Adrenal gland (tissue), 9 donors: ENCODE measurements at regions not wholly inside any gene's neighbourhood (a gene's known extent, or its start where the extent isn't known, plus 50 kb on each side); places are given as distances from the start of the nearest gene placed in this dataset.

ENCODE experiments used
- DNase-seq, 7 donors: peaks; one replicate each; pipeline ENCODE4 v3.0.0-alpha.2; 2019 to 2020
- H3K27ac ChIP-seq, 5 donors: fragments of 200-600 bp; sonication (generic) in 4 of 5; 1 replicate in 3 of 5; 2 replicates in 2 of 5; pipeline versions ENCODE4 v1.5.1 to v1.8.0; 2016 to 2020; ENCODE audit warnings: mild to moderate bottlenecking in 1 of 5
- H3K27me3 ChIP-seq: fragments of 200-600 bp; 2 replicates; pipeline ENCODE4 v1.8.0; 2021
- H3K36me3 ChIP-seq, 2 donors: fragments of 200-600 bp; replicated peaks in 1 of 2; 1 replicate in 1 of 2; 2 replicates in 1 of 2; pipeline versions ENCODE4 v1.5.1 to v1.8.0; 2018 to 2022
- H3K4me1 ChIP-seq, 2 donors: fragments of 200-600 bp; replicated peaks in 1 of 2; 1 replicate in 1 of 2; 2 replicates in 1 of 2; pipeline versions ENCODE4 v1.5.1 to v1.8.0; 2018 to 2021
- H3K4me3 ChIP-seq, 4 donors: fragments of 200-600 bp; sonication (generic) in 3 of 4; one replicate each; pipeline ENCODE4 v1.5.1; 2016 to 2018
- H3K9me3 ChIP-seq, 3 donors: fragments of 200-600 bp; sonication (generic) in 1 of 3; replicated peaks in 1 of 3; 1 replicate in 2 of 3; 2 replicates in 1 of 3; pipeline versions ENCODE4 v1.5.1 to v1.8.0; 2016 to 2021
- POLR2A ChIP-seq, 2 donors: fragments of 450-650 bp; IDR thresholded peaks; one replicate each; pipeline ENCODE4 v1.6.1; 2017; ENCODE audit warnings: antibody characterized with exemption in 2 of 2, mild to moderate bottlenecking in 2 of 2, moderate library complexity in 1 of 2
- WGBS, 4 donors: extraction: QIAGEN DNeasy Blood & Tissue Kit in 2 of 4; methylation state at CpG; one replicate each; pipeline versions ENCODE4 v1.1.5 to v1.1.7; 2013 to 2017; 5-methylcytosine and 5-hydroxymethylcytosine counted together
- intact Hi-C, 2 donors: fragments of 100-400 bp; cut with DNase I; formaldehyde crosslinking; loops; one replicate each; pipeline versions ENCODE4 v1.14.1 to v1.15.0; 2022 to 2023
- TF ChIP-seq, protein P1 (sequence below), 6 experiments: fragments of 450-650 bp in 4 of 6; fragments of 200-600 bp in 2 of 6; sonication (generic) in 1 of 6; IDR thresholded peaks; 1 replicate in 5 of 6; 2 replicates in 1 of 6; pipeline versions ENCODE4 v1.5.1 to v1.8.0; 2016 to 2021; ENCODE audit warnings: antibody characterized with exemption in 6 of 6, mild to moderate bottlenecking in 2 of 6, moderate library complexity in 1 of 6
- donor health status: healthy with polysubstance abuse.
- donor health status: Bipolar disorder and iron deficiency.
- donor health status: DM: yes; HTN: yes; CAD: no.
- donor health status: DM: no; HTN: no; CAD: no.
- donor health status: DM: no; HTN: no; CAD: no.

- Histone ChIP-seq H3K27me3 (no peaks in the 10 kb centered on the region), H3K36me3 (no peaks in the 10 kb centered on the region), H3K4me1 (no peaks in the 10 kb centered on the region), H3K4me3 (no peak overlapping the region), H3K27ac (no peak overlapping the region), H3K9me3 (no peaks in the 10 kb centered on the region)
- no peak for TF ChIP-seq POLR2A (IDR thresholded peaks at IDR 0.05)
- TF ChIP-seq, protein P1, sequence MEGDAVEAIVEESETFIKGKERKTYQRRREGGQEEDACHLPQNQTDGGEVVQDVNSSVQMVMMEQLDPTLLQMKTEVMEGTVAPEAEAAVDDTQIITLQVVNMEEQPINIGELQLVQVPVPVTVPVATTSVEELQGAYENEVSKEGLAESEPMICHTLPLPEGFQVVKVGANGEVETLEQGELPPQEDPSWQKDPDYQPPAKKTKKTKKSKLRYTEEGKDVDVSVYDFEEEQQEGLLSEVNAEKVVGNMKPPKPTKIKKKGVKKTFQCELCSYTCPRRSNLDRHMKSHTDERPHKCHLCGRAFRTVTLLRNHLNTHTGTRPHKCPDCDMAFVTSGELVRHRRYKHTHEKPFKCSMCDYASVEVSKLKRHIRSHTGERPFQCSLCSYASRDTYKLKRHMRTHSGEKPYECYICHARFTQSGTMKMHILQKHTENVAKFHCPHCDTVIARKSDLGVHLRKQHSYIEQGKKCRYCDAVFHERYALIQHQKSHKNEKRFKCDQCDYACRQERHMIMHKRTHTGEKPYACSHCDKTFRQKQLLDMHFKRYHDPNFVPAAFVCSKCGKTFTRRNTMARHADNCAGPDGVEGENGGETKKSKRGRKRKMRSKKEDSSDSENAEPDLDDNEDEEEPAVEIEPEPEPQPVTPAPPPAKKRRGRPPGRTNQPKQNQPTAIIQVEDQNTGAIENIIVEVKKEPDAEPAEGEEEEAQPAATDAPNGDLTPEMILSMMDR (IDR thresholded peaks at IDR 0.05): no peak
- intact Hi-C loops: no loop called here
- 51 to 75% (median 60%) methylated on average over 5 of the region's 5 CpGs for WGBS, 4 donors
- DNase-seq: no peak
Observed at GRCh38 chr20:56899506-56899905, 270.4 kb downstream of the TFAP2C start.

DNA sequence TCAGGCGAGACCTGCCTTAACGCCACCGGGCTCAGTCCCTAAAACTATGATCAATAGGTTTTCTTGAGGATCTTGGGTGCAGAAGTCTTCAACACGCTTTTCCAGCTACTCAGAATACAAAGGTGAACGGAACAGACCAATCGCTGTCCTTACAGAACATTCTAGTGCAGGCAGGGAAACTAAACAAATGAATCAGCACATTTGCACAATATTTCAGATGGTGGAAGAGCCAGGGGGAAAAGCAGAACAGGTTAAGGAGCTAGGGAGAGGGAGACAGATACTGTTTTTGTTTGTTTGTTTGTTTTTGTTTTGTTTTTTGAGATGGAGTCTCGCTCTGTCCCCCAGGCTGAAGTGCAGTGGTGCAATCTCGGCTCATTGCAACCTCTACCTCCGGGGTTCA, 271.1 kb downstream of the TFAP2C start:
- H3K27ac ChIP-seq: no peak overlapping the region
- no peaks in the 10 kb centered on the region for H3K4me1 ChIP-seq
- intact Hi-C loops: no loop called here
- no peaks in the 10 kb centered on the region for H3K9me3 ChIP-seq
- 71 to 81% (median 78%) methylated on average over 9 of the region's 9 CpGs for WGBS, 4 donors
- H3K27me3 ChIP-seq: no peaks in the 10 kb centered on the region
- H3K36me3 ChIP-seq: no peaks in the 10 kb centered on the region
- no peak for TF ChIP-seq POLR2A (IDR thresholded peaks at IDR 0.05)
- TF ChIP-seq, protein P1 (IDR thresholded peaks at IDR 0.05): no peak
- no peak for DNase-seq
- H3K4me3 ChIP-seq: no peak overlapping the region

DNA sequence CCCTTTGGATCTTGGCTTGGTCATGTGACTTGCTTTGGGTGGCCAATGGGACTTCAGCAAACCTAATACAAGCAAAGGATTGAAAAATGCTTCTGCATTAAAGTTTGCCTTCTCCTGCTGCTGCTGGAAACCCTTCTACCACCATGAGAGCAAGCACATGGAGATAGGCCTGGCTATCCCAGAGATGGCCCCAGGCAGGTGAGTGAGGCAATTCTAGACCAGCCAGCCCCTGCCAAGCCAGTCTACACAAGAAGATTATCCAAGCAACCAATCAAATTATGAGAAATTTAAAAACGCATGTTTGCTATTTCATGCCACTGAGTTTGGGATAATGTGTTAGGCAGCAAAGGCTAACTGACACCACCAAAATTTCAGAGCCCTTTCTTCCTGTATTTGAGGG, 274.3 kb downstream of the TFAP2C start:
- Histone ChIP-seq H3K9me3 (no peaks in the 10 kb centered on the region), H3K36me3 (no peaks in the 10 kb centered on the region), H3K27ac (no peak overlapping the region), H3K4me1 (no peaks in the 10 kb centered on the region), H3K27me3 (no peaks in the 10 kb centered on the region), H3K4me3 (no peak overlapping the region)
- DNase-seq: no peak
- no peak for TF ChIP-seq POLR2A (IDR thresholded peaks at IDR 0.05)
- TF ChIP-seq, protein P1 (IDR thresholded peaks at IDR 0.05): no peak
- intact Hi-C loops: no loop called here
- 0 to 42% (median 16%) methylated on average over 1 of the region's 1 CpG for WGBS, 4 donors

- no peak overlapping the region for H3K27ac ChIP-seq
- no peak for DNase-seq
- no peak for TF ChIP-seq POLR2A (IDR thresholded peaks at IDR 0.05)
- TF ChIP-seq, protein P1 (IDR thresholded peaks at IDR 0.05): no peak
- H3K36me3 ChIP-seq: no peaks in the 10 kb centered on the region
- intact Hi-C loops: no loop called here
- 36 to 50% (median 46%) methylated on average over 4 of the region's 4 CpGs for WGBS, 4 donors
- no peaks in the 10 kb centered on the region for H3K9me3 ChIP-seq
- H3K4me3 ChIP-seq: no peak overlapping the region
- H3K4me1 ChIP-seq: no peaks in the 10 kb centered on the region
- H3K27me3 ChIP-seq: no peaks in the 10 kb centered on the region
Observed at GRCh38 chr20:56903858-56904257, 274.8 kb downstream of the TFAP2C start.
